Astrocyte (in vitro differentiated cells and primary cell): ENCODE measurements at regions not wholly inside any gene's neighbourhood (a gene's known extent, or its start where the extent isn't known, plus 50 kb on each side); places are given as distances from the start of the nearest gene placed in this dataset.
A peak's percentile ranks its signal among the peaks of the same experiment; 100 is the strongest.

Source experiments
- DNase-seq: peaks from one replicate; pipeline ENCODE4 v3.0.0-alpha.2; 2010; ENCODE audit warnings: low read depth
- FAIRE-seq: peaks from 2 replicates; lab custom pipeline; 2011; peaks lifted over from hg19 to GRCh38; lab: Jason Lieb, UNC
- H2AFZ ChIP-seq: 2 replicates; pipeline ENCODE4 v1.6.0; 2012; ENCODE audit warnings: low read depth, low read length, inconsistent platforms
- H3K27ac ChIP-seq: 2 replicates; pipeline ENCODE4 v1.5.1; 2011; ENCODE audit warnings: low read depth, low read length, inconsistent platforms
- H3K27me3 ChIP-seq: 2 replicates; pipeline ENCODE4 v1.6.0; 2011; ENCODE audit warnings: low read length, inconsistent platforms; ENCODE audit not compliant: insufficient read depth
- H3K36me3 ChIP-seq: 2 replicates; pipeline ENCODE4 v1.5.1; 2011; ENCODE audit warnings: low read length, inconsistent platforms; ENCODE audit not compliant: insufficient read depth
- H3K4me1 ChIP-seq: 2 replicates; pipeline ENCODE4 v1.5.1; 2011; ENCODE audit warnings: low read length, inconsistent platforms; ENCODE audit not compliant: insufficient read depth
- H3K4me2 ChIP-seq: 2 replicates; pipeline ENCODE4 v1.6.0; 2012; ENCODE audit warnings: low read length, inconsistent platforms
- H3K4me3 ChIP-seq: 2 replicates; pipeline ENCODE4 v1.5.1; 2011; ENCODE audit warnings: low read depth, mild to moderate bottlenecking, low read length, inconsistent platforms; ENCODE audit not compliant: insufficient read depth
- H3K79me2 ChIP-seq: 2 replicates; pipeline ENCODE4 v1.6.0; 2012; ENCODE audit warnings: mild to moderate bottlenecking, low read length, inconsistent platforms; ENCODE audit not compliant: insufficient read depth
- H3K9ac ChIP-seq: 2 replicates; pipeline ENCODE4 v1.6.0; 2012; ENCODE audit warnings: mild to moderate bottlenecking, low read length, inconsistent platforms
- H3K9me3 ChIP-seq: 2 replicates; pipeline ENCODE4 v1.5.1; 2012; ENCODE audit warnings: low read depth, mild to moderate bottlenecking, low read length, inconsistent platforms; ENCODE audit not compliant: insufficient read depth
- H4K20me1 ChIP-seq: 2 replicates; pipeline ENCODE4 v1.6.0; 2012; ENCODE audit warnings: low read length, inconsistent platforms; ENCODE audit not compliant: insufficient read depth
- H3K27ac Mint-ChIP-seq: one replicate; pipeline ENCODE4 v1.8.0; 2021; ENCODE audit warnings: mild to moderate bottlenecking, mixed read lengths; ENCODE audit not compliant: unreplicated experiment
- H3K27me3 Mint-ChIP-seq: one replicate; pipeline ENCODE4 v1.8.0; 2021; ENCODE audit warnings: low read depth, mixed read lengths; ENCODE audit not compliant: unreplicated experiment
- H3K36me3 Mint-ChIP-seq: one replicate; pipeline ENCODE4 v1.8.0; 2021; ENCODE audit warnings: low read depth, mixed read lengths; ENCODE audit not compliant: unreplicated experiment
- H3K4me1 Mint-ChIP-seq: one replicate; pipeline ENCODE4 v1.8.0; 2021; ENCODE audit warnings: low read depth, mixed read lengths; ENCODE audit not compliant: unreplicated experiment
- H3K4me3 Mint-ChIP-seq: one replicate; pipeline ENCODE4 v1.8.0; 2021; ENCODE audit warnings: mild to moderate bottlenecking, moderate library complexity, mixed read lengths; ENCODE audit not compliant: unreplicated experiment
- H3K9me3 Mint-ChIP-seq: one replicate; pipeline ENCODE4 v1.8.0; 2021; ENCODE audit warnings: mild to moderate bottlenecking, mixed read lengths; ENCODE audit not compliant: unreplicated experiment
- EZH2 ChIP-seq: IDR thresholded peaks from 2 replicates; pipeline ENCODE4 v1.6.1; 2012; ENCODE audit warnings: mild to moderate bottlenecking, low read length, inconsistent platforms; ENCODE audit not compliant: insufficient read depth
- TF ChIP-seq, protein P1 (sequence below): IDR thresholded peaks from 2 replicates; pipeline ENCODE4 v1.5.1; 2011; ENCODE audit warnings: low read depth, mild to moderate bottlenecking, inconsistent platforms, low read length, moderate library complexity; ENCODE audit not compliant: insufficient read depth

DNA sequence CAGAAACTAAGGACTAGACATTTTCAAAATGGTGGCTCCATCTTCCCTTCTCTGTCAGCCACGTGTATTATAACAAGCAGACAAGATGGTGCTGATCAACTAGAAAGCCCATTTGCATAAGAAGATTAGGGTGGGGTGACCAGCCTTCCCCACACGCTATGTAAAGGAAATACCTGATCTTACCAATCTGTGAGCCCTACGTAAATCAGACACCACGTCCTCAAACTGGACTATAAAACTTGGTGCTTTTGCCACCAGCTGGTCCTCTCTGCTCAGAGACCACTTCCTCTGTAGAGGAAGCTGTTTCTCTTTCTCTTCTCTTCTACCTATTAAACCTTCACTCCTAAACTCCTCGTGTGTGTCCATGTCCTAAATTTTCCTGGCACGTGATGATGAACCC is 101.1 kb upstream of the PLEKHG7 start:
- Histone ChIP-seq H3K4me3 (no peak overlapping the region), H3K4me1 (peaks cover 18% of the 10 kb centered on the region), H3K79me2 (no peaks in the 10 kb centered on the region), H3K9ac (no peak overlapping the region), H3K27me3 (no peaks in the 10 kb centered on the region), H3K36me3 (no peaks in the 10 kb centered on the region), H2AFZ (no peak overlapping the region), H3K4me2 (no peak overlapping the region), H3K27ac (peak overlapping the region; percentile 77), H4K20me1 (no peaks in the 10 kb centered on the region), H3K9me3 (peaks cover 7% of the 10 kb centered on the region)
- FAIRE-seq (no peak), DNase-seq (no peak)
- TF ChIP-seq, protein P1, sequence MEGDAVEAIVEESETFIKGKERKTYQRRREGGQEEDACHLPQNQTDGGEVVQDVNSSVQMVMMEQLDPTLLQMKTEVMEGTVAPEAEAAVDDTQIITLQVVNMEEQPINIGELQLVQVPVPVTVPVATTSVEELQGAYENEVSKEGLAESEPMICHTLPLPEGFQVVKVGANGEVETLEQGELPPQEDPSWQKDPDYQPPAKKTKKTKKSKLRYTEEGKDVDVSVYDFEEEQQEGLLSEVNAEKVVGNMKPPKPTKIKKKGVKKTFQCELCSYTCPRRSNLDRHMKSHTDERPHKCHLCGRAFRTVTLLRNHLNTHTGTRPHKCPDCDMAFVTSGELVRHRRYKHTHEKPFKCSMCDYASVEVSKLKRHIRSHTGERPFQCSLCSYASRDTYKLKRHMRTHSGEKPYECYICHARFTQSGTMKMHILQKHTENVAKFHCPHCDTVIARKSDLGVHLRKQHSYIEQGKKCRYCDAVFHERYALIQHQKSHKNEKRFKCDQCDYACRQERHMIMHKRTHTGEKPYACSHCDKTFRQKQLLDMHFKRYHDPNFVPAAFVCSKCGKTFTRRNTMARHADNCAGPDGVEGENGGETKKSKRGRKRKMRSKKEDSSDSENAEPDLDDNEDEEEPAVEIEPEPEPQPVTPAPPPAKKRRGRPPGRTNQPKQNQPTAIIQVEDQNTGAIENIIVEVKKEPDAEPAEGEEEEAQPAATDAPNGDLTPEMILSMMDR, result no peak
- TF ChIP-seq EZH2, result no peak
- Mint-ChIP-seq H3K4me1 (peaks cover 18% of the 10 kb centered on the region), H3K4me3 (no peak overlapping the region), H3K36me3 (peaks cover 3% of the 10 kb centered on the region), H3K27ac (no peak overlapping the region), H3K9me3 (peaks cover 17% of the 10 kb centered on the region), H3K27me3 (no peaks in the 10 kb centered on the region)

DNA sequence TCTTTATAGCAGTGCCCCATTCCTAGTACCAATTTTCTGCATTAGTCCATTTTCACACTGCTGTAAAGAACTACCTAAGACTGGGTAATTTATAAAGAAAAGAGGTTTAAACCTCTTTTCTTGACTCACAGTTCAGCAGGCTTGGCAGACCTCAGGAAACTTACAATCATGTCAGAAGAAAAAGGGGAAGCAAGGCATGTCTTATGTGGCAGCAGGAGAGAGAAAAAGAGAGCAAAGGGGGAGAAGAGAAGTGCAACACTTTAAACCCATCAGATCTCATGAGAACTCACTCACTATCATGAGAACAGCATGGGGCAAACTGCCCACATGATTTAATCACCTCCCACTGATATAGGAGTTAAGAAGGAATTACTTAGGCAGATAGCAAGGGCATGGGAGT is 101.6 kb upstream of the PLEKHG7 start:
- Histone ChIP-seq H3K27me3 (no peaks in the 10 kb centered on the region), H3K9me3 (peaks cover 7% of the 10 kb centered on the region), H3K4me3 (no peak overlapping the region), H3K4me2 (no peak overlapping the region), H3K4me1 (peaks cover 23% of the 10 kb centered on the region), H4K20me1 (no peaks in the 10 kb centered on the region), H3K36me3 (no peaks in the 10 kb centered on the region), H3K9ac (no peak overlapping the region), H3K79me2 (no peaks in the 10 kb centered on the region), H3K27ac (no peak overlapping the region), H2AFZ (no peak overlapping the region)
- TF ChIP-seq, protein P1, result no peak
- TF ChIP-seq EZH2, result no peak
- Mint-ChIP-seq H3K36me3 (peaks cover 3% of the 10 kb centered on the region), H3K27me3 (no peaks in the 10 kb centered on the region), H3K4me3 (peak overlapping the region; percentile 17), H3K9me3 (peaks cover 17% of the 10 kb centered on the region), H3K4me1 (peaks cover 20% of the 10 kb centered on the region), H3K27ac (no peak overlapping the region)
- FAIRE-seq (no peak), DNase-seq (no peak)

DNA sequence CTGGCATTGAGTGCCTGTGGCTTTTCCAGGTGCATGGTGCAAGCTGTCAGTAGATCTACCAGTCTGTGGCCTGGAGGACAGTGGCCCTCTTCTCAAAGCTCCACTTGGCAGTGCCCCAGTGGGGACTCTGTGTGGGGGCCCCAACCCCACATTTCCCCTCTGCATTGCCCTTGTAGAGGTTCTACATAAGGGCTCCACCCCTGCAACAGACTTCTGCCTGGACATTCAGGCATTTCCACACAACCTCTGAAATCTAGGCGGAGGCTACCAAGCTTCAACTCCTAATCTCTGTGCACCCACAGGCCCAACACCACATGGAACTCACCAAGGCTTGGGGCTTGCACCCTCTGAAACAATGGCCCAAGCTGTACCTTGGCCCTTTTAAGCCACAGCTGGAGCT is 102.7 kb upstream of the PLEKHG7 start:
- Mint-ChIP-seq H3K27me3 (no peaks in the 10 kb centered on the region), H3K36me3 (peaks cover 3% of the 10 kb centered on the region), H3K4me1 (peaks cover 23% of the 10 kb centered on the region), H3K9me3 (peaks cover 19% of the 10 kb centered on the region), H3K4me3 (no peak overlapping the region), H3K27ac (no peak overlapping the region)
- no peak for TF ChIP-seq EZH2
- TF ChIP-seq, protein P1, result no peak
- Histone ChIP-seq H4K20me1 (no peaks in the 10 kb centered on the region), H3K27ac (no peak overlapping the region), H2AFZ (no peak overlapping the region), H3K9ac (no peak overlapping the region), H3K4me2 (no peak overlapping the region), H3K4me3 (no peak overlapping the region), H3K9me3 (peaks cover 7% of the 10 kb centered on the region), H3K79me2 (no peaks in the 10 kb centered on the region), H3K36me3 (no peaks in the 10 kb centered on the region), H3K27me3 (no peaks in the 10 kb centered on the region), H3K4me1 (peaks cover 30% of the 10 kb centered on the region)
- FAIRE-seq (no peak), DNase-seq (no peak)
